HG03457 (cell line): ENCODE measurements at regions not wholly inside any gene's neighbourhood (a gene's known extent, or its start where the extent isn't known, plus 50 kb on each side); places are given as distances from the start of the nearest gene placed in this dataset.
"Not testable (repeated sequence)": the region's sequence is repeated elsewhere in the genome, so short reads cannot be mapped to it uniquely, and the experiment has no call there.

ENCODE experiments used
- ATAC-seq: cut with Tn5 transposase; IDR thresholded peaks from one replicate; pipeline ENCODE4 v1.9.1; 2021; ENCODE audit warnings: moderate number of reproducible peaks; ENCODE audit not compliant: unreplicated experiment

DNA sequence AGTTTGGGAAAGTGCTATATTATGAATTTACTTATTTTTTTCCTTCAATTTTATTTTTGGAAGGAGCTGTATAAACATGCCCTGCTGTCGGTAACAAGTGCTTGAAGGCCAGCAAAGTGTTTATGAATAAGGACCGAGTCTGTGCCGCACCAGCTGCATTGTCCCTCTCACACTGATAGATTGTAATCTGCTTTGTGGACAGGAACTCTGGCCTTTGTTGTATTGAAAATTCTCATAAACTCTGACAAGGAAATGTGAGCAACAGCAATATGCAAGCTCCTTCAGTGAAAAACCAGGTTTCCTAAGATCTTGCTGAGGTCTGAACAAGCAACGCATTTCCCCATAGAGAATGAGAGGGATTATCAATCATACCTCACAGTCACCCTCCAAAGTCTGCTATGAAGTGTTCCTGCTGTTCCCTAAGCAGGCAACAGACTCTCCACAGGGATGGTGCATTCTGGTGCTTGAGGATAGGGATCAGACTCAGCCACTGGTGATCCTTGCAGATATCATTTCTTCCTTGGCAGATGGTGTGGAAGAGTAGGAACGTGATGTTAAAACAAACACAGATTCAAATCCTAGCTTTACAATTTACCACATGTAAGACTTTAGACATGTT, 109.6 kb downstream of the KCNJ2 start:
- no peak for ATAC-seq

DNA sequence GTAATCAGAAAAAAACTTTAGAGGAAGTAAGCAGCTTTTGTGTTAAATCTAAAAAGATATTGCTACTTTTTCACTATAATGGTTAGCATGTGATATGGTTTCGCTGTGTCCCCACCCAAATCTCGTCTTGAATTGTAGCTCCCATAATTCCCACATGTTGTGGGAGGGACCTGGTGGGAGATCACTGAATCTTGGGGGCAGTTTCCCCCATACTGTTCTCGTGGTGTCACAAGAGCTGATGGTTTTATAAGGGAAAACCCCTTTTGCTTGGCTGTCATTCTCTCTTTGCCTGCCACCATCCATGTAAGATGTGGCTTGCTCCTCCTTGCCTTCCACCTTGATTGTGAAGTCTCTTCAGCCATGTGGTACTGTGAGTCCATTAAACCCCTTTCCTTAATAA, 117.1 kb downstream of the KCNJ2 start:
- ATAC-seq: no peak

DNA sequence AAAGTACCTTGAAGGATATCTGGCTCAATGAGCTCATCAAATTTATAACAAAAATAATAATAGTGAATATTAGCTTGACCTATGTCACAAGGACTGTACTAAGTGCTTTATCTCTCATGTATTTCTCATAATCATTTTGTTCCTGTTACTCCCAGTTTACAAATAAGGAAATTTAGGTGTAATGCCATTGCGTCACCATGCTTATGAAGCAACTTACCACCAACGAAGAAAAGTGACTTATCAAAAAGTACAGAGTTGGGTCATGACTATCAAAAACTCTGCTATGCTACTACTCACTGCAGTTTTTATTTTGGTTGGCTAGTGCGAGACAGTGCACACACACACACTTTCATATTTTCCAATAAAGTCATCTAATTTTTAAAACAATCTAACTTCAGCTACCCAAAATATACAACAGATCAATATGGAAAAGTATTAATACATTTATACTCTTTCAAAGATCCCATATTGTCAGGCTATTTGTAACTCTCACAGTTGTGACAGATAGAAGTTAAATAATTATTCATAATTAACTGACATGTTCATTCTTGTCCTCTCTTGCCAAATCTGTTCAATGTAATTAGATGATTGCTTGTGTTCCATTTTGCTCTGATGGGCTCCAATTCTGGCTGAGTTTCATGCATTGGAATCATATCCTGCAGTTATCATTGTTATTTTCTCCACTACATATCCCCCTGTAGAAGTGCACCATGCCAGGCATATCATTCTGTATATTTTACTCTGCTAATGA, 119.4 kb downstream of the KCNJ2 start:
- no peak for ATAC-seq

DNA sequence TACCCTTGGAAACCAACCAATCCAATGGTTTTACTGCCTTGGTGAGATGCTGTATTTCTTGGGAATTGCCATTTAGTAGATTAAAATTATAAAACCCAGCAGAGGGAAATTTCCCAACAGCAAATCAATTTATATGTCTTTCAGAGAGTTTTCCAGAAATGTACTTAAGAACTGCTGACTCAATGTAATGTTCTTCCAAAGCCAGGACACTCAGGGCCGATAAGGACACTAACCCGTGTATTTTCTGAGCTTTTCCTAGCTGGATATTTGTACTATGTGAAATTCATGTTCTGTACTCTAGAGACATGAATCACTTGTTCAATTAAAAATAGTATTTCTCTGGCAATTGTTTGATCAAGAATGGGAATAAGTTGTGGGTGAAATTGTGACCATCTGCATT, 121.4 kb downstream of the KCNJ2 start:
- no peak for ATAC-seq

DNA sequence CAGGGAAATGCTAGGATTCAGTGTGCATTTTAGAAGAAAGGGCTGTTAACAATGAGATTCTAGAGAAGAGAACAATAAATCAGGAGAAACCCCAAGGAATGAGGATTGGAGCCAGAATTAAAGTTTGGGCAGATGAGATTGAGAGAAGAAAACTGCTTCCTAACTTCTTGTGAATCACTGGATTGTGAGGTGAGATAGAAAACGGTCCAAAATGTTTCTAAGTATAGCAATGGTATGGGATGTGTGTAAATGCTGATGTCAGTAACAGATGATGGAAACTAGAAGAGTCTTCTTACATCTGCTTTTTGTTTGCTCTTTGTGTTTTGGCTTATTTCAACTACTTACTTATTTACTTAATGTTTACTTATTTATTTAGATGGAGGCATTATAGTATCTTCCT, 123.0 kb downstream of the KCNJ2 start:
- ATAC-seq: no peak

DNA sequence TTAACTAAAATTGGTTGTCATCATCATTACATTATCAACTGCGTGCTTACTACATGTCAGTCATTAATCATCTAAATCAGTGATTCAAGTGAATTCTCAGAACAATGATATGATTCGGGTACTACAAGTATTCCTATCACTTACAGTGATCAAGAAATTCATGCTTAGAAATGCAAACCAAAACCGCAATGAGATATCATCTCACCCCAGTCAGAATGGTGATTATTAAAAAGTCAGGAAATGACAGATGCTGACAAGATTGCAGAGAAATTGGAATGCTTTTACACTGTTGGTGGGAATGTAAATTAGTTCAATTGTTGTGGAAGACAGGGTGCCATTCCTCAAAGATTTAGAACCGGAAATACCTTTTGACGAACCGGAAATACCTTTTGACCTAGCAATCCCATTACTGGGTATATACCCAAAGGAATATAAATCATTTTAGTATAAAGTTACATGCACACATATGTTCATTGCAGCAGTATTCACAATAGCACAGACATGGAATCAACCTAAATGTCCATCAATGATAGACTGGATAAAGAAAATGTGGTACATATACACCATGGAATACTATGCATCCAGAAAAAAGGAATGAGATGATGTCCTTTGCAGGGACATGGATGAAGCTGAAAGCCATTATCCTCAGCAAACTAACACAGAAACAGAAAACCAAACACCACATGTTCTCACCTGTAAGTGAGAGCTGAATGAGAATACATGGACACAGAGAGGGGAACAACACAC, 124.4 kb downstream of the KCNJ2 start:
- not testable (repeated sequence) for ATAC-seq

DNA sequence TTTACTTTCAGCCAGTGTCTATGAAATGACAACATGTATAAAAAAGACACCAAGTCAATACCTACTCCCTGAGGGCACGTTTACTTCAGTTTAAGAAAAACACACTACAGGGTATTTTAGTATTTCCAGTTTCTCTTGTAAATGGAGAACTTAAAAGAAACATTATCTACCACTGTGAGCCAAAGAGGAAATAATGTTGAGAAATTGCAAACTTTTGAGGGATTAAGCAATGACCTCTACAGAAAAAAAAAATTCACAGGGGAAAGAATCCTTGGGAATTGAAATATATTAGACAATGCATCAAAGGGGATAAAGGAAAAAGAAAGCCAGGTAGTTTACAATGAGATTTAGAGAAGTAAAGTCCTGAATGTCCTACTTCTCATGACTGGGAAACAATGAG, 126.0 kb downstream of the KCNJ2 start:
- ATAC-seq: no peak

DNA sequence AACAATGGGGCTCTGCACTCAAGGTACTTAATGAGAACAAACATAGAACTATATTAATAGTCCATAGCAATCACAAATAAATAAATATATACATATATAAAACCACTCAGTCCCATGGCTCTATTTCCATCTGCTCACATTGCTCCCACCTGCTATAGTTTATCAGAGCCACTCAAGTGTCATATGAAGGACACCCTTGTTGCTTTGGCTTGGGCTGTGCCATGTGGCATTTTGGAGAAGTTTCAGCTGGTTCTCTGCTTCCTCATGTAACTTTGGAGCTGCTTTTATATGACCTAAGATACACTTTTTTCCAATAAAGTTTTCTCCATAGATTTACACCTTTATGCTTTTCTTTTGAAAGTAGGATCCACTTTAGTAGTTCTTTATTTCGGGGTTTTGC, 126.4 kb downstream of the KCNJ2 start:
- ATAC-seq: no peak

DNA sequence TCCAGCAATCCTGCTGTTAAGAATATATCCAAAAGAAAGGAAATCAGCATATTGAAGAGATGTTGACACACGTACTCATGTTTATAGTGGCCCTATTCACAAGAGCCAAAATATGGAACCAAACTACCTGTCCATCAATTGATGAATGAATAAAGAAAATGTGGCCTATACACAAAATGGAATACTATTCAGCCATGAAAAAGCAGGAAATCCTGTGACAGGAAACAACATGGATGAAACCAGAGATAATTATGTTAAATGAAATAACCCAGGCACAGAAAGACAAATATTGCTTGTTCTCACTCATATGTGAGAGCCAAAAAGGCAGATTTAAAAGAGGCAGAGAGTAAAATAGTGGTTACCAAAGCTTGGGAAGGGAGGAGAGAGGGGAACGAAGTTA, 127.1 kb downstream of the KCNJ2 start:
- no peak for ATAC-seq

DNA sequence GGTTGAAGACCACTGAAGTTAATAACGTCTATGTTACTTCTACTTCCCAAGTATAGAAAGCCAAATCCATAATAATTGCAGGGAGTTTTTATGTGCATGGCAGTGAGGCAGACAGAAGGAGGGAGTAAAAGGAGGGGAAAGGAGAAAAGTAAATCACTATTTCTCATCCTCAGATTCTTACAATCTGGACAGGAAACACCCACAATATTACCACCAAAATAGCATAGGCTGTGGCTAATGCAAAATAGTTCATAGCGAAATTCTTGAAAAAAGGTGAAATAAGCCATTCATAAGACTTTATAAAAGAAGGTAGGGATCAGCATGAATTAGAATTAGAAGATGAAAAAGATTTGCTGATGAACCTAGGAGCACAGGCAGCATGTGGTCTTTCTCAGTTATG, 128.1 kb downstream of the KCNJ2 start:
- no peak for ATAC-seq

DNA sequence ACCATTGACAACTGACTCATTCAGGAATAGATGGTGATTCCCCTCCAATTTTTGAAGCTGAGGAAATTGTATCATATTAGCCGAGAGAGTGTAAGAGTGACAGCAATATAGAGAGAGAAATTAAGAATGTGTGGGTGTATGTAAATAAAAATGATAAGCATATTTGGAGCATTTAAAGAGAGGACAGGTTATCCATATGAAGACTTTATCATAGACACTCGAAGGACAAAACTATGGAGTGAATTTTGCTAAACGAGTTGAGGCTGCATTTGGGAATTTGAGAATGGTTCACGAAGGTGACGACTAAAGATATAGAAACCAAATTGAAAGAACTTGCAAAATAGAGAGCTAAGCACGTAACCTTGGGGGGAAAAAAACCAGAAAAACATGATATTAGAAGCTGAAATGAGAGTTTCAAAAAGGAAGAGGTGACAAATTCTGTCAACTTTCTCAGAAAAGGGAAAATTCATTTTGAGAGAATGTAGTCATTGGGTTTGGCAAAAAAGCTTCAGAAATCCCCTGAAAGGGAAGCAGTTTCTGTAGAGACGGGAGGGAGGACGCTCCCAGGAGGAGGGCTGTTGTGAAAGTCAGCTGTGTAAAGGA, 129.7 kb downstream of the KCNJ2 start:
- no peak for ATAC-seq

DNA sequence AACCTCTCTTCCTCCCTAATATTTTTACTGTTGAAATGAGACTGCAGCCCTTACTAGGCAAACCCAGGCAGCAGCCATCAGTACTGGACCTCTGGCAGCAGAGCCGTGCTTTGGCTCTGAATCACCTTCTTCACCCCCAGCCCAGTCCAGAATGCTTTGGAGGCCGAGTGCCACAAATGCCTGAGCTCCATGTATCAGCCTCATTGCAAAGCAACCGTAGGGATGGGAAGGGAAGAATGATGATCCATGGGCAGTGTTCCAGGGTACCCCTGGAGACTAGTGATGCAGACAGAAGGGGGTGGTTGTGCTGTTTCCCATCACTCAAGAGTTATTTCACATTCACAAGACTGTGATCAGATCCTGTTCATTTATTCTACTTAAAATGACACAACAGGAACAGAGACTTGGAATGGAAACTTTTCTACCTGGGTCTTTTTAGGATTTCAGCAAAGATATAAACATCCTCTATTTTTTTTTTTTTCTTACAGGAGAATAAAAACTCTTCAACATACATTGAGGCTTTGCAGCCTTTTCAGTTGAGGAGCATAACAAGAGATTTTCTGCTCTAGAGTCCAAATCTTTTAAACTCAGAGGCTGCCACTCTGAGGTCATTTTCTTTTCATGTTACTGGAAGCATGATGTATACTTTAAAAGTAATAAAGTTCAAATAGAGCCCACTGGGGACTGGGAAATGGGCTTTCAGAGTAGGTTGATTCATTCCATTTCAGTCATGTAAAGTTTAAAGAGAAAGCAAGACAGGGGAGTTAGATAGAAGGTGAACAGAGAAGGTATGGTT, 138.3 kb downstream of the KCNJ2 start:
- no peak for ATAC-seq

DNA sequence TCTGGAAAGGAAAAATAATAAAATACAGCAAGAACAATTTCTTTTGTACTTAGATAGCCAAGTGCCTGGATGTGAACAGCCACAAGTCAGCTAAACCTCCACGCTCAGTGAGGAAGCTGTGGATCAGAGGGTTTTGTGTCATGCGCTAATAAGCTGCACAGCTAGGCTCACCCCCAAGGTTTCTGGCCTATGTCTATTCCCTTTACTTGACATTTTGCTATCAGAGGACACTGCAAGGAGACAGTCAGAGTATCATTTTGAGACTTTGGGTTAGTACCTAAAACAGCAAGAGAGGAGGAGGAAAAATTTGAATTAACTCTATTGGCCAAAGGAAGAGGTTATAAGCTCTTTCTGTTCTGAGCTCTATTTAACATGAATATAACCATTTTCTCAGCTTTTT, 139.3 kb downstream of the KCNJ2 start:
- ATAC-seq: no peak

DNA sequence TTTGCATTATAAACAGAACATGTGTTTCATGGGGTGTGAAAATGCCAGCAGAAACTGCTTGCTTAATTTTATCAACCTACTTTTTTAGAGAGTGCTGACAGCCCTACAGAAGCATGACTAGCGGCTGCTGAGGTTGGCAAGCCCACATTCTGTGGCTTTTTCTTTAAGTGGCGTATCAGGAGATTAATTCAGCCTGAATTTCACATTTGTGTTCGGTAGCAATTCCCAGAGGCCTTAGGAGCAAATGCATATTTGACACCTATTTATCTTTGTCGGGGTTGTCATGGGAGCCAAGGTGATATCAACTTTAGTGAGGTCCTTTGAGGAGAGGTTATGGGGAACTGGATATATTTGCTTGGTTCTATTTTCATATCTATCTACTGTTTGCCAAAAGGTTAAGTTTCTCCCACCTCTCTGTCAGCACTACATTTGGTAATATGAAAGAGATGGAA, 140.9 kb downstream of the KCNJ2 start:
- no peak for ATAC-seq

DNA sequence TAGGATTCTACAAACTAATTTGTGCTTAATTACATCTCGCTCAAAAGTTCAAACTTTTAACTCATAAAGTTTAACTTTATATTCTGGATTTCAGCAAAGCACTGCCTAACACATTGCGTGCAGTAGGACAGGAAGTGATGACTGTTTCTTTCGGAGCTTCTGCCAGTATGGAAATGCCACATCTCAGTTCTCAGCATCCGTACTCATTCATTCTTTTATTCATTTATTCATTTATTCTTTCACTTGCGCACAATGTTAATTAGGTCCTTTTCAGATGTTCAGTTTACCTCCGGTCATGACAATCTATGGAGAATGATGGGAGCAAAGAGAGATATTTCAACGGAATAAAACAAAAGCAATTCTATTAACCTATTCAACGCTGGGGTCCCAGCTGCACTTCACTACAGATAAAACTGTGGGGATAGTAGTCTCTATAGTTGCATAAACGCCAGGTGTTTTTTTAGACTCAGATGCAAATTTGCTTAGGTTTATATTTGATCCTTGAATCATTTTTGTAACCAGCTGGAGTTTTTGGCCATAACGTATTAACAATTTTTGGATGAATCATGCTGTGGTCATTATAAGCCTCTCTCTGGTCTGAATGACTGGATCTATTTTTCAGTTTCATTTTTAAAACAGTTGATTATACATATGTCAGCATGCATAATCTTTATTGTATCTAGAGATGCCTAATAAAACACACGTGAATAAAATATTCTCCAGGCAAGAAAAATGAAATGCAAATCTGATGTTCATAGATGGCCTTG, 143.9 kb downstream of the KCNJ2 start:
- no peak for ATAC-seq

DNA sequence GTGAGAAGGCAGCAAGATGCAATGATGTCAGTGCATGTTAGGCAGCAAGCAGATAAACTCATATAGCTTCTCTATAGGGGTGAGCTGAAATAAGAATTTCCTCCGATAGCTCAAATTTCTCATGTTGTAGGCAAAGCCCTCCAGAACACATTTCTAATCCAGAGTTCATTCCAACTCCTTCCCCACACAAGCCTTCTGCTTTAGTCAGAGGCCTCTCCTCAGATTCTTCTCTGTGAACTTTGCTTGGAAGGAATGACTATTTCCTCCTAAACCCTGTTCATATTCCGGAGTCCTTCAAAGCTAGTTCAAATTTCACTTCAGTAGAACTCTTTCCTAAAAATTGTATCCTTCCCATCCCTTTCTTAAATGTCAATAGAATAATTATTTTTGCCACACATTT, 144.8 kb downstream of the KCNJ2 start:
- ATAC-seq: no peak

DNA sequence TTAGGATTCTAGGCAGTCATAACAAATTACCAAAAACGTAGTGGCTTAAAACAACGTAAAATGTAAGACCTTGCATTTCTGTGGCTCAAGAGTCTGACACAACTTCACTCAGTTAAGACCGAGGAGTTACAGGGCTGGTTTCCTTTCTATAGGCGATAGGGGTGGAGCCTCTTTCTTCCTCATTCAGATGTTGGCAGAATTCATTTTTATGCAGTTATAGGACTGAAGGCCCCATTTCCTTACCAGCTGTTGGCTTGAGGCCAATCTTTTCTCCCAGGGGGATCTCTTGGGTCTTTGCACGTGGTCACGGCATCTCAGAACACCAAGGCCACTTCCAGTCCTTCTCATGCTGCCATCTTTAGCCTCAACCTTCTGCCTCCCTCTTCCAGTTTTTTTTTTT, 145.2 kb downstream of the KCNJ2 start:
- ATAC-seq: no peak

DNA sequence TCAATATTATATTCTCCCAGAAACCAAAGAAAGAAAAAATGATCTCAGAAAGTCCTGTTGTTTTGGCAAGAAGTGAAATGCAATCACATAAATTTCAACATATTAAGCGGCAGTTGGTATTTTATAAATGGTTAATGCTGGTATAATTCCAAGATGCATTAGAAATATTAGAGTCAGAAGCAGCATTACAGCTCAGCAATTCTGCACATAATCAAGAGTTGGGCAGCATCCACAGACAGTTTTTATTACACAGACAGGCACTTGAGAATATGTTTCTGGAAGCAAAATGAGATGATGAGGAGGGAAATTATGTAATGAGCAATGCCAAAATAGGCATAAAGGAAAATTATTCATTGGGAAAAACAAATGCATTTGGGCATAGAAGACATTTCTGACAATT, 148.1 kb downstream of the KCNJ2 start:
- no peak for ATAC-seq

DNA sequence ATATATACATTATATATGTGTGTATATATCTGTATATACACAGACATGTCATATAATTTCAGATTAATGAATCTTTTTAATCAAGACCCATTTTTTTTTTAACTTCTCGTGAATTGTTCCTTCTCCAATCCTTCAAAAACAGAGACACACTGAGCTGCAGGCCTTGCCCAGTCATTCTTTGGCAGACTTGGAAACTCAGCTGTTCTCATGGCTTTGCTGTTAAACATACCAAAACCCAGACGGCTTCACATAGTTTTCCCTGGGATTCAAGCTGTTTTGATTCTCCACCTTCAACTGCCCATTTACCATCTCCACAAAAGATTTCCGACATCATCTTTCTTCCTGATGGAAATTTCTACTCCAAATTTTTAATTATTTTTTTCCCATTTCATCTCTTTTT, 148.7 kb downstream of the KCNJ2 start:
- no peak for ATAC-seq

DNA sequence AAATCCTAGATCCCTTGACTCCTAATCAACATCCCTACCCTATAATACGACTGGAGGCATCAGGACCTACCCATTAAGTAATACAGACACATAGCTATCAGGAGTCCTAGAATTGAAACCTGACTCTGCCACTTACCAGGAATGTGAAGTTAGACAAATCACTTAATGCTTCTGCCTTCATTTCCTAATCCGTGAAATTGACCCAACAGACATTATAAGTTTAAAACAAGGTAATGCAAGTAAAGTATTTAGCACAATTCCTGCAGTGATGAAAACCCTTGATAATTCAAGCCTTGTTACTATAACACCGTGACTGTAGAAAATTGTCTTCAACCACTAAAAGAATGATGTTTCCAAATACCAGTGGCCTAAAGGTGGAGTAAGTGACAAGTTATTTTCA, 150.2 kb downstream of the KCNJ2 start:
- ATAC-seq: no peak
